ENCODE measurements at regions not wholly inside any gene's neighbourhood (a gene's known extent, or its start where the extent isn't known, plus 50 kb on each side); places are given as distances from the start of the nearest gene placed in this dataset.

GRCh38 chr6:122202576-122203137 is 196.8 kb upstream of the HSF2 start:
- no peak for DNase-seq

GRCh38 chr6:122207061-122207460 is 192.4 kb upstream of the HSF2 start:
- TF ChIP-seq CTCF (IDR thresholded peaks at IDR 0.05; ENCODE audit: low read depth, low read length) = no peak
- Histone ChIP-seq H3K4me3 (ENCODE audit: low read depth, low read length) (no peak overlapping the region), H3K27ac (no peak overlapping the region), H3K9me3 (ENCODE audit: severe bottlenecking) (no peaks in the 10 kb centered on the region), H3K27me3 (ENCODE audit: insufficient read depth, low read depth, severe bottlenecking) (no peaks in the 10 kb centered on the region), H3K36me3 (no peaks in the 10 kb centered on the region)
- no peak for DNase-seq

More at GRCh38 chr6:122202576-122203137, 196.8 kb upstream of the HSF2 start:
- H3K4me3 ChIP-seq (ENCODE audit: low read depth, low read length) = no peak overlapping the region
- H3K9me3 ChIP-seq (ENCODE audit: severe bottlenecking) = no peaks in the 10 kb centered on the region
- no peak overlapping the region for H3K27ac ChIP-seq
- no peaks in the 10 kb centered on the region for H3K27me3 ChIP-seq (ENCODE audit: insufficient read depth, low read depth, severe bottlenecking)
- H3K36me3 ChIP-seq = no peaks in the 10 kb centered on the region
- TF ChIP-seq CTCF (IDR thresholded peaks at IDR 0.05; ENCODE audit: low read depth, low read length) = no peak

- TF ChIP-seq CTCF (IDR thresholded peaks at IDR 0.05; ENCODE audit: low read depth, low read length) = no peak
- Histone ChIP-seq H3K27me3 (ENCODE audit: insufficient read depth, low read depth, severe bottlenecking) (no peaks in the 10 kb centered on the region), H3K4me3 (ENCODE audit: low read depth, low read length) (no peak overlapping the region), H3K36me3 (no peaks in the 10 kb centered on the region), H3K9me3 (ENCODE audit: severe bottlenecking) (no peaks in the 10 kb centered on the region), H3K27ac (no peak overlapping the region)
- no peak for DNase-seq
These were observed 191.7 kb upstream of the HSF2 start for GRCh38 chr6:122207794-122208193.

- no peak for DNase-seq
- Histone ChIP-seq H3K27ac (no peak overlapping the region), H3K9me3 (ENCODE audit: severe bottlenecking) (no peaks in the 10 kb centered on the region), H3K4me3 (ENCODE audit: low read depth, low read length) (no peak overlapping the region), H3K36me3 (no peaks in the 10 kb centered on the region), H3K27me3 (ENCODE audit: insufficient read depth, low read depth, severe bottlenecking) (no peaks in the 10 kb centered on the region)
- TF ChIP-seq CTCF (IDR thresholded peaks at IDR 0.05; ENCODE audit: low read depth, low read length) = no peak
These were observed 184.7 kb upstream of the HSF2 start for GRCh38 chr6:122214605-122215318.

GRCh38 chr6:122220254-122220653 is 179.2 kb upstream of the HSF2 start:
- no peak overlapping the region for H3K27ac ChIP-seq
- no peaks in the 10 kb centered on the region for H3K27me3 ChIP-seq (ENCODE audit: insufficient read depth, low read depth, severe bottlenecking)
- no peak overlapping the region for H3K4me3 ChIP-seq (ENCODE audit: low read depth, low read length)
- no peaks in the 10 kb centered on the region for H3K36me3 ChIP-seq
- TF ChIP-seq CTCF (IDR thresholded peaks at IDR 0.05; ENCODE audit: low read depth, low read length) = no peak
- no peak for DNase-seq
- no peaks in the 10 kb centered on the region for H3K9me3 ChIP-seq (ENCODE audit: severe bottlenecking)

All from WERI-Rb-1 (cell line).